ENCODE measurements at regions not wholly inside any gene's neighbourhood (a gene's known extent, or its start where the extent isn't known, plus 50 kb on each side); places are given as distances from the start of the nearest gene placed in this dataset.

GRCh38 chr5:161630948-161631347 lies 54.6 kb upstream of the GABRA6 start (continued):
- TF ChIP-seq ZNF512B (CRISPR knock-in tag; IDR thresholded peaks at IDR 0.05; ENCODE audit: borderline replicate concordance) (no peak), TP53 (CRISPR knock-in tag; conservative IDR thresholded peaks at IDR 0.05) (no peak), SAP130 (CRISPR knock-in tag; IDR thresholded peaks at IDR 0.05; ENCODE audit: low read depth) (no peak), USF2 (IDR thresholded peaks at IDR 0.05; ENCODE audit: low read depth, low read length) (no peak), USF2 (CRISPR knock-in tag; IDR thresholded peaks at IDR 0.05; ENCODE audit: borderline replicate concordance) (no peak)

GRCh38 chr5:161625673-161626072 lies 59.8 kb upstream of the GABRA6 start:
- H3K27me3 ChIP-seq (ENCODE audit: control insufficient read depth in 1 of 2, insufficient read depth in 2 of 2, low read length in 2 of 2) = no peaks in the 10 kb centered on the region
- no peaks in the 10 kb centered on the region for H3K4me1 ChIP-seq (ENCODE audit: insufficient read depth, low read length)
- no peak overlapping the region for H3K4me2 ChIP-seq (ENCODE audit: low read depth, low read length)
- no TSS peak for BruUV-seq (replicated peaks)
- no peaks in the 10 kb centered on the region for H4K20me1 ChIP-seq (ENCODE audit: insufficient read depth, low read length)
- no peaks in the 10 kb centered on the region for H3K9me3 ChIP-seq (ENCODE audit: low read length)
- peak; percentile 14 to 69; a peak in 2 of 4 replicates for TF ChIP-seq MAFK (conservative IDR thresholded peaks at IDR 0.05 in 1 of 2, IDR thresholded peaks at IDR 0.05 in 1 of 2; ENCODE audit: low read length in 2 of 2)
- TF ChIP-seq MAFF (IDR thresholded peaks at IDR 0.05; ENCODE audit: low read depth, low read length) = peak; percentile 40; the same call in 1 of the 2 replicates
- no peak for TF ChIP-seq NR2F6 (IDR thresholded peaks at IDR 0.05)
- no peak for TF ChIP-seq NR2F6 (CRISPR knock-in tag; IDR thresholded peaks at IDR 0.05)
- TF ChIP-seq HNRNPUL1 (IDR thresholded peaks at IDR 0.05; ENCODE audit: low read depth, low read length) = no peak
- DNase-seq (ENCODE audit: low spot score) = no peak
- H3K4me3 ChIP-seq (replicated peaks in 1 of 3; ENCODE audit: insufficient read depth in 1 of 3, low read depth in 2 of 3, low read length in 3 of 3) = no peak overlapping the region
- in situ Hi-C loops (cut with HindIII; ENCODE audit: extremely low pct_ligation_motif_present, low pct_unique_long_range_greater_than_20kb) = no loop called here
- intact Hi-C loops (cut with micrococcal nuclease; ENCODE audit: unreplicated experiment) = no loop called here
- H3K79me2 ChIP-seq (ENCODE audit: insufficient read depth, low read length) = no peaks in the 10 kb centered on the region
- no peak overlapping the region for H3K27ac ChIP-seq (ENCODE audit: extremely low read length, insufficient read depth, low read length)
- ATAC-seq = no peak
- no peak overlapping the region for H3K9ac ChIP-seq (ENCODE audit: insufficient read depth, low read depth, low read length)
- 2% methylated on average over 1 of the region's 1 CpG for WGBS (ENCODE audit: low lambda C conversion rate)
- H2AFZ ChIP-seq (ENCODE audit: low read length) = no peak overlapping the region
- ChIA-PET POLR2A (no interaction called here), CTCF (ENCODE audit: low intra/inter-chr PET ratio, low total read pairs) (no interaction called here)
- FAIRE-seq = no peak
- H3K36me3 ChIP-seq (replicated peaks in 1 of 2; ENCODE audit: control insufficient read depth in 1 of 2, insufficient read depth in 2 of 2, low read length in 2 of 2) = no peaks in the 10 kb centered on the region
